GM18909 (cell line): ENCODE measurements at regions not wholly inside any gene's neighbourhood (a gene's known extent, or its start where the extent isn't known, plus 50 kb on each side); places are given as distances from the start of the nearest gene placed in this dataset.

ENCODE experiments used
- ATAC-seq: cut with Tn5 transposase; IDR thresholded peaks from one replicate; pipeline ENCODE4 v1.9.1; 2021; ENCODE audit warnings: mild to moderate bottlenecking; ENCODE audit not compliant: unreplicated experiment, poor library complexity

DNA sequence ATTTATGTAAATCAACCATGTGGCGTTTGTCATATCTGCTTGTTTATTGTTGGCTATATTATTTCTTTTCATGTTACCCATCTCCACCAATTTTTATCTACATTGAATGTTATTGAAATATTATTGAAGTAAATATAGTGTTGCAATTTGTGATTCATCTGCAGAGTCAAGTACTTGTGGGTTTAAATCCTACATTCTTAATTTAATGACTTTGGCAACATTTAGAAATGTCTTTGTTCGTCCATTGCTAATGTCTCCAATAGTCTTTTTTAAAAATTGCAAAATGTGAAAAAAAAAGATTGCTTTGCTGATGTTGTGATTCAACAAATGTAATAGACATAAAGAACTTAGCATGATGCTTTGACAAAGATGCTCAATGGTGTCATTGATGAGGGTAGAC is 1572.8 kb upstream of the PIK3C3 start:
- no peak for ATAC-seq

DNA sequence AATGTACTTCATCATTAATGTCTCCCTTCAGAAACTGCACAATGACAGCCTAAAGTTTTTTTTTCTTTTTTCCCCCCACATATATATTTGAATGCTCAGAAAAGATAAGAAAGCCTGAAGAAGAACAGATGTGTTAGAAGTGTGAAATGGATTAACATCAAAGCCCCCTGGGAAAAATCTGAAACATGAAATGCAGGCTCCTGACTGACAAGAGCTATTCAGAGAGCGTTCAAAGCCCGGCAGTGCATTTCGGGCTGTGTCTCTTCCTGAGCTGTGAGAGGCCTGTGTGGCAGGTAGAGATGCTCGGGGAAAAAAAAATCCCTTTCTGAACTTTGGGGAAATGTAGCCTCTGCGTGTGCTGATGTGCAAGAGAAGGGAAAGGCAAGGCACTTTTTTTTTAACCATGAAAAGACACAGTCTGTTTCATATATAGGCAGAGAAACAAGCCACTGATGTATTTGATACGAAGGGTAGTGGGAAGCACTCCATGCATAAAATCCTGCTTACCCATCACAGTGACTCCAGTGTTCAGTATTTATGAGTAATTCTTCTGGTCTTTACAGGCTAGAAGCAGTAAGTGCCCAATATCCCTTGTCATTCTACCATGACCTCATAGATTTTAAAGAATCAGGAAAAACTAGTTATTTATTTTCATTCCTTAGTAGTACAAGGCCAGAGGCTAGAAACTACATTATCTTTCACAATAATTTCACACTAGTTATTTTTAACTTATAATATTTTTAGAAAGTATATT is 1574.2 kb upstream of the PIK3C3 start:
- no peak for ATAC-seq

DNA sequence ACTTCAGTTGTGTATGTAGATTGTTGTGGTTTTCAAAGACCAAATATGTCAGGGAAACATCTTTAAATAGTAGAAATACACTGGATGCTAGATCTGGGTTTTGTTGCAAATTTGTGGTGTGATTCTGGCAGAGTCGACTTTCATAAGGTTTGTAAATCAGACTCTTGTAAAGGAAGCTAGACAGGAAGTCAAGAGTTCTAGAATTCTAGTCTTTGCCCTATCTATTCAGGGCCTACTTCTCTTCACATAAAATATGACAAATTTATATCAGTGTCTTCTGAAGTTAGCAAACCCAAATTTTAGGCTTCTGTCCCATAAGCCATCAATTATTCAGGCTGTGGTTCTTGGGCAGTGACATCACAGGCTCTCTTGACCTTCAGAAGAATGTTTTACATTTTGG is 1579.2 kb upstream of the PIK3C3 start:
- ATAC-seq = no peak

DNA sequence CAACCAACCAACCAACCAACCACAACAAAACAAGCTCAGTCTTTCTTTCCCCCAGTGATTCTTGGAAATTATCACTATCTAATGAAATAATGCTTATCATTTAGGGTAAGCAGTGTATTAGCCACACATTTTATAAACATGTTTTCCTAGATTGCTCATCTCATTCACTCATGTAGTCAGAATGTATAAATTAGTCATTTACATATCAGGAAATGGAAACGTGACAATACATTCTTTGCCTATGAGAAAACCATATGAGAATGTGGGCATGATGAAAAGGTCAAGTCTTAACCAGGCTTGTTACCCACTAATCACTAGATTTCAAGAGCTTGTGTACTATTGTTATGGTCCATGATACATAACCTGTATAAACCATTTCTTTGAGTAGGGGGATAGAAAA is 1583.4 kb upstream of the PIK3C3 start:
- ATAC-seq = no peak

DNA sequence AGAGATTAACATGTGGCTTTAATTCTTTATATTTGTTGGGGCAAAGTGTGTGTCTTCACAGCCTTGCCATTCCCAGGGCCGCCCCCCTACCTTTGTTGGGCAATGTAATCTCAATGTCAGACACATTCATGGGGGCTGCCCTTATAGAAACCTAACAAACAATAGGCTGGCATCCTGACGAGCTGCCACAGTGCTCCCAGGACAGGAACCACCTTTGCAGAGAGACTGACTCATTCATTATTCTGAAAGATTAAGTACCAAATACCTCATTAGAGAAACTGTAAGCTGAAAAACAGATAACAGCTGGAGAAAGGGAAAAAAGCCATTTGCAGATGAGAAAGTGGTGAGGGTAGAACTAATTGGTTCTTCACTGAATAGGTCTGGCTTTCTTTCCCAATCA is 1587.5 kb upstream of the PIK3C3 start:
- no peak for ATAC-seq

DNA sequence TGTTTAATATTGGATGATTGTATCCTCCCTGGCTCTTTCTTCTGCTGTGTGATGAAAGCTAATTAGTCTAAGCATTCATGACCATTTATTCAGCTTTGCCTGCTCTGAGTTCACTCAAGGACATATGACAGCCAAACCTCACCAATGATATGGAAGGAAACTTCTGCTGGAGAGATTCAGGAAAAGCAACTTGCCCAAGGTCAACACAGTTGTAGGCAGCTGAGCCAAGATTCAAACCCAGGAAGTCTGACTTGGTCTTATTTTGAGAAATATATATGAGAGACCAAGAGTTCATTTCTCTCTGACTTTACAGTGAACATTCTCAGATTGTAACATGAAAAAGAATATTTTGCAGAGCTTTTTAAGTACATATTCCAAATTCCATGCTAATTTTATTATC is 1588.5 kb upstream of the PIK3C3 start:
- no peak for ATAC-seq

DNA sequence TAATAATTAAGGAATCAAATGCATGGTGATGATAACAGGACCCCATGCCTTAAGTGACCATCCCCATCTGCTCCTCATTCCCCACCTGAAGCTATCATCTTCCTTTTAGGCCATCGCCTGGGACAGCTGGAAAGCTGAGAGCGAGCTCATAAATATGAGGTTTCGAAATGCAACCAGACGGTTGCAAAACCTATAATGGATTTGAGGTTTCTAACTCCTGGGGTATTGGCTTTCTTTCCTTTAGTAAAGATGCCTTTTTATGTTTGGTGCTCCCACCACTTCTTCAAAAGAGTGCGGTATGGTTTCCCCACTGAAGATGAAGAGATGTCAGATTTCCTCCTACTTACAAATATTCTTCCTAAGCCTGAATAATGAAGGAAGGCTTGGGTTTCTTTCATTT is 1589.5 kb upstream of the PIK3C3 start:
- no peak for ATAC-seq

DNA sequence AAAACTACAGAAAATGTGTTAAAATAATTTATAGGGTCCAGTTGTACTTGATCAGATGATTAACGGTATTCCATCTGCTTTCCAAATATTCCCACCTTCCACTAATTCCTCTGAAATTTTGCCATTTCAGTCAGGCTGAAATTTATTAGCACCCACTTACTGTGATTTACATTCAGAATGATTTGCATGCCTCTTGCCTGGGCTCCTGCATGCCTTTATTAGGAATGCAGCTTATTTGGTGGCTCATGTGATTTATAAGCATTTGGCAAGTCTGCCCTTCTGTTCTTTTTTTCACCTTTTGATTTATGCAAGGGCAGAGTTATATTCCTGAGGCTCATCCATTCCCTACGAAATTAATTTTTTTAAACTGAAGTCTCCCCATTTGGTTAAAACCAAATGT is 1594.5 kb upstream of the PIK3C3 start:
- no peak for ATAC-seq

DNA sequence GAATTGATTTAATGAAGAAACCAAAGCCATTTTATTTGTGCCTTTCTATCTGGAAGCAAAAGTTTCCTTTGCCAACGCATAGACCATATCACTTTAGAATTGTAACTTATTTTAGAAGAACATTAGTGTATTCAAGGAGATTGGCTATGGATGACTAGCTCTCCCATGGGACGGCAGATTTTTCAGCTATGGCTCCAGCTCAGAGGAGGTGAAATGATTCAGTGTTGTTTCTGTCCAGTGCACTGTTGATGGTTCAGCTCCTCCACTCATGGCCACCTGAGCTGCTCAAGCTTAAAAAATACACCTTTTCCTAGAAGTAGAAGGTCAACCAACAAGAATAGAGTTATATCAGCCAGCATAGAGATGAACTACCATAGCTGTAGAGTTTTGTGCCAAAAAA is 1597.5 kb upstream of the PIK3C3 start:
- no peak for ATAC-seq

DNA sequence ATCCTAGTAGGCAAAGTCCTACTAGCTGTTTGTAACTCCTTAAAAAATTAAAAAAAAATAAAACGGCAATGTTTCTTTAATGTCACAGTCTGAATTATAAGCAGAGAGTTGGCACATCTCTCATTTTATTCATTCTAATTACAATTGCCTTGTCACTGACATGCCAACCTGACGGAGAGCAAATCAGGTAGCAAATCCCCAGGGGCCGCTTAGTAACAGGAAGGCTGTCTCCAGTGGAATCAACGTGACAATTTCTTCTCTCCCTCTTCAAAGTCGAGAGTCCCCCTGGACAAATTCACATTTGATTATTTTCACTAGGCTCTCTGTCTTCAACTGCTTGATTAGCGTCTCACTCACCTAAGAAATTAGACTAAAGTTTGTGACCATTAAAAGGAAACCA is 1598.9 kb upstream of the PIK3C3 start:
- no peak for ATAC-seq

DNA sequence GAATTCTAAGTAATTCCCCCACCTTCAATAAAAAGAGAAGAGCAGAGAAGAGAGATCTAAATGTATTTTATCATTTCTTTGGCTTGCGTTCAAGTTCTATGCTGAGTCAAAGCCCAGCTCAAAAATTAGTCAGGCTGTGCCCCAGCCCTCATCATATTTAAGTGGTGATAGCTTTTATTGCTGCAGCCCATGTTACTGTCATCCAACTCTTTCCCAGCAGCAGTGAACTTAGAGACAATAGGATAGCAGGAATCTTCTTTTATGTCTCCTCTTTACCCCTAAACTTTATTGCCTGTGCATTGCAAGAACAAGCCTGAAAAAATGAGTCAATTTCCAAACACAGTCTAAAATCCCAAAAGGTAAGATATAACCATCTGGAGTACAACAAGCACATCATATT is 1599.3 kb upstream of the PIK3C3 start:
- ATAC-seq = no peak

DNA sequence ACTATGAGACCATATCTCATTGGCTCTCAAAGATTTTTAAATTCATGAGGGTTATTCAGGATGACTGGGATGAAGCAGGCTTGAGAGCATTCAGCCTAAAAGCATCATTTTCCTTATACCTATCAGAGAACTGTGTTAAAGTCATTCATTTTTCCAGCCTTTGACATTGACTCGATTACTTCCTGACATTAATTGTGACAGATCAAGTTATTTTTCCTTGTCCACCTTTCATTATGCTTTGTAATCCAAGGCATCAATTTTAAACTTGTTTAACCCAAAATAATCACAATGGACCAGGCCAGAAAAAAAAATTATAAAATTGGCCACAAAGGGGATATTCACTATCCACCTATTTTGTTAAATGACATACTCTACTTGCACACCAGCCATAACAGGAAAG is 1606.8 kb upstream of the PIK3C3 start:
- ATAC-seq = no peak

DNA sequence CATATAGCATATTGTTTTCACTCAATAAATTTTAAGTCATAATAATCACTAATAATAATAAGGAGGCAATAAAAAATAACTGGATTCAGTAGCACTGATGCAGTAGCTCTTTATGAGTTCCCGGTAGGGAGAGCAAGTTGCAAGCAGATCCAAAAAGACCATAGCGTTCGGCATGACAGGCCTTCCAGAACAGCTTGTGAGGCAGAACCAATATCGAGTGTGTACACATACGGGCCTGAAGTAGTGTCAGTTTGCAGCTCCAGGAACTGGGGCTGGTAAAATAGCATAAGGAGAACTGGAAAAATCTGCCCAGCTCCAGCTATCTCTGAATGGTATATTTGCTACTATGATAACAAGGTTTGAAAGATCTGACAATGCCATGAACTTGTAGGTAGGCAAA is 1607.8 kb upstream of the PIK3C3 start:
- no peak for ATAC-seq

DNA sequence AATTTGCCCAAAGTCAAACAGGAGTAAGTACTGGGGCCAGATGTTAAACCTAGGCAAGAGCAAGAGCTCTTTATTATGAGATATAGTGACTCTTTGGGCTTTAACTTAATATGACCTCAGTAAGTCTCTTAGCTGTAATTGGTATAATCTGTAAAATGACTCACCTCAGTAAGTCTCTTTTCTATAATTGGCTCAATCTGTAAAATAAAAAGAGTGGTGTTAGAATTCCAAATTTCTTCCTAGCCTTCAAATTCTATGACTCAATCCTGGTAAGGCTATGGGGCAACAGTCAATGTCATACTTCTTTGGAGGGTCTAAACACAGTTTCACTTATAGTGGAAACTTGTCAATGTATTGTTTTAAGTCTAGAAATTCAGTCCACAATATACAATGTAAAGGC is 1608.9 kb upstream of the PIK3C3 start:
- ATAC-seq = no peak

DNA sequence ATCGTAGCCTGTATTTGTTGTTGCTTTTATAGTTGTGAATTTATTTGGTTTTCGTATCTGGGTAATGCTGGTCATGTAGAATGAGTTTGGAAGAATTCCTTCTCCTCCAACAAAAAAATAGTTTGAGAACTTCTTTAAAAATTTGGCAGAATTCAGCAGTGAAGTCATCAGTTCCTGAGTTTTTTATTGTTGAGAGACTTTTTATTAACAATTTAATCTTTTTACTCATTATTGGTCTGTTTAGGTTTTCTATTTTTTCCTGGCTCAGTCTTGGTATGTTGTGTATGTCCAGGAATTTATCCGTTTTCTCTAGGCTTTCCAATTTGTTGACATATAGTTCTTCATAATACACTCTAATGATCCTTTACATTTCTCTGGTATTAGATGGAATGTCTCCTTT is 1613.3 kb upstream of the PIK3C3 start:
- ATAC-seq = no peak

DNA sequence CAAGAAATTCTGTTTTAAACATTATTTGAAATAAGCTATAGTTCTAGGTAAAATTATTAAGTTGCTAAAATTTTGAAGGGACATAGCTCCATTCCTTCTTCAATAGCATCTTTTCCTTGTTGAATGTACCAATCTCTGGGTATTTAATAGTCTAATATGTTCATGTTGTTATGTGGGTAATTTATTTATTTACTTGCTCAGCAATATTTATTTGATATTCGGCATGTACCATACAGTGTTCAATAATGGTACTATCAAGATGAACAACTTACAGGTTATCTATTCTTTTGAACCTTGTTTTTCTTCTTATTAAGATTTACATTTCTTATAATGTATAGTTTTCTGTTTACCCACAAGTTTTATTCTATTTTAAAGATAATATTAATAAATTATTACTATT is 1616.8 kb upstream of the PIK3C3 start:
- ATAC-seq = no peak

DNA sequence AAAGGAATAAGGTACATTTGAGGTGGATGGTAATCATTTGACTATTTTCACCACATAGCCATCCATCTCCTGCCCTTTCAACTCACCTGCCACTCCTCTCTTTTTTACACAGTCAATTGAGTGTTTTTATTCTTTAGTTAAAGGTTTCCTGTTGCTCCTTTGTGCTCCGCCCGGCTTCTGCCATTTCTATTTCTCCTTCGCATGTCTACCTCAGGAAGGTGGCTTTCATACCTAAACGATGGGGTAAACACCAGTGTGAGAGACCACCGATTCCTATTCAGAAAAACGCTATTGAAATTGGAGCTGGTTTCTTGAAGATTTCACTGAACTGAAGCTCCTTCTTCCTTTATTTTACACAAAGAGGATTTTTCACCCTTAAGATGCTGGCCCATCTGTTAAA is 1628.0 kb upstream of the PIK3C3 start:
- ATAC-seq = no peak

DNA sequence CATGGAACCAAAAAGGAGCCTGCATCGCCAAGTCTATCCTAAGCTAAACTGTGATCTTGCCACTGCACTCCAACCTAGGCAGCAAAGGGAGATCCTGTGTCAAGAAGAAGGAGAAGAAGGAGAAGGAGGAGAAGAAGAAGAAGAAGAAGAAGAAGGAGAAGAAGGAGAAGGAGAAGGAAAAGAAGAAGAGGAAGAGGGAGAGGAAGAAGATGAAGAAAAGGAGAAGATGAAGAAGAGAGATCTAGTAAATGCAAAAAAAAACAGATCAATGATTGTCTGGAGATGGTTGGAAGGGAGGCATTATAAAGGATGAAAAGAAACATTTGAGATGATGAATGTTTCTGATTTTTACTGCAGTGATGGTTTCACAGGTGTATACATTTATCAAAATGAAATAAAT is 1629.0 kb upstream of the PIK3C3 start:
- ATAC-seq = no peak

DNA sequence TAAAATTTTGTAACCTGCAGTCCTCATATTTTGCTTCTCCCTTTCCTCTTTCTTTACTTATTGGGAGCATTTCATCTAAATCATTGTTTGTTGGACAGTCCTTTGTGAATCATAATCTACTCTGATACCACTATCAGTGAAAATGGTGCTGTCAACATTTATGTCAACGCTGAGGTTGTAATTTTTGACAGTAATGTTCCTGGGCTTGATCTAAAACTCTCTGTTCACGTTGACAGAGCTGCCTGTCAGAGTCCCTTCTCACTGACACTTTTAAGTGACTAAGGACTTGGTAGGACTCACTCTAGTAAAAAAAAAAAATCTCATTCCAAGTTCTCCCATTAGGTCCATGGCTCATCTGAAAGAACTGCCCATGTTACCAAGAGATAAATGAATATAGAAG is 1640.8 kb upstream of the PIK3C3 start:
- no peak for ATAC-seq

DNA sequence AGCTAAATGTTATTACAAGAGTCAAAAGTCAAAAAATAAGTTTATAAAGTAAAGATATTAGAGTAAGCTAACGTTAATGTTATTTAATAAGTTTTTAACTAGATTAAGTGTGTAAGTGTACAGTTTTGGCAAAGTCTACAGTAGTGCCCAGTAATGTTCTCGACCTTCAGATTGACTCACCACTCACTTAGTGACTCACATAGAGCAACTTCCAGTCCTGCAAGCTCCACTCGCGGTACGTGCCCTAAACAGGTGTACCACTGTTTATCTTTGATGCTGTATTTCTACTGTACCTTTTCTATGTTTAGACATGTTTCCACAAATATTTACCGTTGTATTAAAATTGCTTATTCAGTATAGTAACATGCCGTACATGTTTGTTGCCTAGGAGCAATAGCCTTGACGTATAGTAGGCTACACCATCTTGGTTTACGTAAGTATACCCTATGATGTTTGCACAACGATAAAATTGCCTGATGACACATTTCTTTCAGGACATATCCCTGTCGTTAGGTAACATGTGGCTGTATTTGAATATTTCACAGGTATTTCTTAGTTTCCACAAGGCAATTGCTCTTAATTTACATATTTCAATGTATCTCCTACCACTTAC is 1641.9 kb upstream of the PIK3C3 start:
- no peak for ATAC-seq

DNA sequence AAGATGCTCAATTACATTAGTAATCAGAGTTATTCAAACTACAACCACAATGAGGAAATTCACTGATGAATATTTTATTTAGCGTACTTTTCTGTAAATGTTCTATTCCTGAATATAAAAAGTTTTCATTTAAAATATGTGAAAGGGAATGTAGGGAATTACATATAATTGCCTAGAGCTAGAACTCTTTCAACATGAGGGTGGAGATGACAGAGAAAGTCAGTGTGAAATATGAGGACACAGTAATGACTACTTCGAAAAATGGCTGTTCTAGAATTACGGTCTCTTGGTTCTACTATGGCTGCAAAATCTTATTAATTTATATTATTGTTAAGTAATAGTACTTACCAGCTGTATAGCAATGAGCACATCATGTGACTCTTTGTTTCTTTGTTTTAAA is 1647.4 kb upstream of the PIK3C3 start:
- ATAC-seq = no peak

DNA sequence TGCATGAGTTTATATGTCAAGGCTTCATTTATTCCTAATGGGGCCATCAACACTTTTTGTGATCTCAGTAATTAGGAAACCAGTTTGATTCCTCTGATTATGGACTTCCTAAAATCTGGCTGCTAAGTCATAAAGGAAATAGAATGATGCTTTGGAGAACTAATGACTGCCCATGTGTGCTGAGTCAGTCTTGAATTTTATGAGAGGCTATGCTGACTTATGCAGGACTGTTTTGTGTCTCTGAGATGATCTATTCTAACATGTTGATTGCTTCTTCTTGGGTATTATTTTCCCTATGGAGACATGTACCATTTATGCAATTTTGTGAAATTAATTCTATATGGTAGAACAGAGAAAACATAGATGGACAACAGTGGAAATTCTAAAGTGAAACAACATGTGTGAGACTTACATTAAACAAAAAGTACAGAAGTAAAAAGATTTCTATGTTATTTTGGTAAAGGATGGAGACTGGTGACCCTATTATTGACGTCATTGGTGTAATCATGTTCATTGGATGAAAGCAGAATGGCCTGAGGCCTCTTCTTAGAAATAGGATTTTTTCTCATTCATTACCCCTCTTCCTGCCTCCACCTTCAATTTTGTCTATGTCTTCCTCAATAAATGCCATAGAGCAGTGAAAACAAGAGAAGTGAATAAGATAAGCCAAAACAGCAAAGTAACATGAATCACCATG is 1658.2 kb upstream of the PIK3C3 start:
- no peak for ATAC-seq
